IPS-20b (cell line): ENCODE measurements at regions not wholly inside any gene's neighbourhood (a gene's known extent, or its start where the extent isn't known, plus 50 kb on each side); places are given as distances from the start of the nearest gene placed in this dataset.
"Not testable (repeated sequence)": the region's sequence is repeated elsewhere in the genome, so short reads cannot be mapped to it uniquely, and the experiment has no call there.

Experiments used
- H3K27ac ChIP-seq: one replicate; pipeline ENCODE4 v1.5.1; 2013; ENCODE audit warnings: low read length
- H3K27me3 ChIP-seq: 2 replicates; pipeline ENCODE4 v1.6.1; 2013; ENCODE audit warnings: mild to moderate bottlenecking, low read length, inconsistent platforms; ENCODE audit not compliant: insufficient read depth
- H3K36me3 ChIP-seq: 2 replicates; pipeline ENCODE4 v1.6.1; 2013; ENCODE audit warnings: low read depth, mild to moderate bottlenecking, inconsistent platforms, low read length, moderate library complexity; ENCODE audit not compliant: insufficient read depth
- H3K4me1 ChIP-seq: 2 replicates; pipeline ENCODE4 v1.6.1; 2013; ENCODE audit warnings: mild to moderate bottlenecking, control low read depth, inconsistent platforms, low read length, moderate library complexity; ENCODE audit not compliant: insufficient read depth
- H3K4me3 ChIP-seq: 2 replicates; pipeline ENCODE4 v1.5.1; 2013; ENCODE audit warnings: mild to moderate bottlenecking, low read length, inconsistent platforms
- H3K9ac ChIP-seq: 2 replicates; pipeline ENCODE4 v1.6.1; 2013; ENCODE audit warnings: low read depth, mild to moderate bottlenecking, inconsistent platforms, low read length, moderate library complexity
- H3K9me3 ChIP-seq: 2 replicates; pipeline ENCODE4 v1.6.1; 2013; ENCODE audit warnings: mild to moderate bottlenecking, low read depth, low read length, inconsistent platforms; ENCODE audit not compliant: insufficient read depth

- H3K27ac ChIP-seq, H3K36me3 ChIP-seq, H3K27me3 ChIP-seq, H3K9me3 ChIP-seq, H3K9ac ChIP-seq, H3K4me3 ChIP-seq: not testable (repeated sequence)
- peaks cover 13% of the 10 kb centered on the region; the same call in 1 of the 2 replicates for H3K4me1 ChIP-seq
Observed at GRCh38 chr14:52122163-52122562, 53.3 kb upstream of the NID2 start.

DNA sequence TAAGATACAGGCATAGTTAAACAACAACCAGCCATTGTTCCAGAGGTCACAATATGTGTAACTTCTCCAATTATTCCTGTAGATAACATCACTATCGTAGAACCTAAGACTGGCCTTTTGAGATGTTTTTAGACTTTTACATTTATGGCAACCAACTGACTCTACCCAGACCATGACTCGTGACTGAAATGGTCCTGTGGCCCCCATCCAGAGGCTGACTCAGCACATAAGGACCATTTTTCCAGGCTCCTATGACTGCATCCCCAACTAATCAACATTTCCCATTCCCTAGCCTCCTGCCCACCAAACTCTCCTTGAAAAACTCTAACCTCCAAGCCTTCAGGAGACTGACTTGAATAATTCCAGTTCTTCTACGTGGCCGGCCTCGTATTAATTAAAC, 52.6 kb upstream of the NID2 start:
- Histone ChIP-seq H3K4me3 (no peak overlapping the region), H3K9ac (no peak overlapping the region), H3K9me3 (no peaks in the 10 kb centered on the region), H3K27me3 (no peaks in the 10 kb centered on the region), H3K4me1 (peaks cover 13% of the 10 kb centered on the region; the same call in 1 of the 2 replicates), H3K27ac (no peak overlapping the region), H3K36me3 (no peaks in the 10 kb centered on the region)

GRCh38 chr14:52119030-52119429, 50.2 kb upstream of the NID2 start:
- no peak overlapping the region for H3K9ac ChIP-seq
- H3K27me3 ChIP-seq = no peaks in the 10 kb centered on the region
- H3K27ac ChIP-seq = no peak overlapping the region
- H3K4me1 ChIP-seq = peaks cover under 1% of the 10 kb centered on the region; the same call in 1 of the 2 replicates
- no peaks in the 10 kb centered on the region for H3K9me3 ChIP-seq
- H3K36me3 ChIP-seq = no peaks in the 10 kb centered on the region
- H3K4me3 ChIP-seq = no peak overlapping the region
